ENCODE measurements at regions not wholly inside any gene's neighbourhood (a gene's known extent, or its start where the extent isn't known, plus 50 kb on each side); places are given as distances from the start of the nearest gene placed in this dataset.

- no peak for TF ChIP-seq CTCF (IDR thresholded peaks at IDR 0.05)
- no peak overlapping the region for H3K4me3 Mint-ChIP-seq (ENCODE audit: unreplicated experiment)
- peaks cover 35% of the 10 kb centered on the region for H3K9me3 Mint-ChIP-seq (ENCODE audit: unreplicated experiment)
- H3K4me1 Mint-ChIP-seq (ENCODE audit: unreplicated experiment): no peaks in the 10 kb centered on the region
- H3K27ac Mint-ChIP-seq (ENCODE audit: unreplicated experiment): no peak overlapping the region
- no peaks in the 10 kb centered on the region for H3K36me3 Mint-ChIP-seq (ENCODE audit: unreplicated experiment)
- H3K27me3 Mint-ChIP-seq (ENCODE audit: unreplicated experiment): no peaks in the 10 kb centered on the region
- DNase-seq (ENCODE audit: extremely low spot score, unreplicated experiment): peak; percentile 73
These were observed 138.9 kb downstream of the WDR11 start for GRCh38 chr10:120989996-120990598.

- TF ChIP-seq CTCF (IDR thresholded peaks at IDR 0.05): no peak
- H3K27me3 Mint-ChIP-seq (ENCODE audit: unreplicated experiment): no peaks in the 10 kb centered on the region
- no peak overlapping the region for H3K4me3 Mint-ChIP-seq (ENCODE audit: unreplicated experiment)
- H3K4me1 Mint-ChIP-seq (ENCODE audit: unreplicated experiment): no peaks in the 10 kb centered on the region
- H3K27ac Mint-ChIP-seq (ENCODE audit: unreplicated experiment): no peak overlapping the region
- no peaks in the 10 kb centered on the region for H3K36me3 Mint-ChIP-seq (ENCODE audit: unreplicated experiment)
- H3K9me3 Mint-ChIP-seq (ENCODE audit: unreplicated experiment): peaks cover 35% of the 10 kb centered on the region
- DNase-seq (ENCODE audit: extremely low spot score, unreplicated experiment): peak; percentile 63
These were observed 139.7 kb downstream of the WDR11 start for GRCh38 chr10:120990831-120991230.

- no peak for TF ChIP-seq CTCF (IDR thresholded peaks at IDR 0.05)
These were observed 141.9 kb downstream of the WDR11 start for GRCh38 chr10:120993089-120993488.

GRCh38 chr10:120995768-120996167 is 144.6 kb downstream of the WDR11 start:
- Mint-ChIP-seq H3K27ac (ENCODE audit: unreplicated experiment) (no peak overlapping the region), H3K36me3 (ENCODE audit: unreplicated experiment) (no peaks in the 10 kb centered on the region), H3K27me3 (ENCODE audit: unreplicated experiment) (peaks cover 3% of the 10 kb centered on the region), H3K4me1 (ENCODE audit: unreplicated experiment) (no peaks in the 10 kb centered on the region), H3K9me3 (ENCODE audit: unreplicated experiment) (peaks cover 10% of the 10 kb centered on the region), H3K4me3 (ENCODE audit: unreplicated experiment) (no peak overlapping the region)
- DNase-seq (ENCODE audit: extremely low spot score, unreplicated experiment): no peak
- no peak for TF ChIP-seq CTCF (IDR thresholded peaks at IDR 0.05)

More at GRCh38 chr10:120993089-120993488, 141.9 kb downstream of the WDR11 start:
- no peak for DNase-seq (ENCODE audit: extremely low spot score, unreplicated experiment)
- Mint-ChIP-seq H3K27ac (ENCODE audit: unreplicated experiment) (no peak overlapping the region), H3K9me3 (ENCODE audit: unreplicated experiment) (peaks cover 24% of the 10 kb centered on the region), H3K4me3 (ENCODE audit: unreplicated experiment) (no peak overlapping the region), H3K27me3 (ENCODE audit: unreplicated experiment) (no peaks in the 10 kb centered on the region), H3K4me1 (ENCODE audit: unreplicated experiment) (no peaks in the 10 kb centered on the region), H3K36me3 (ENCODE audit: unreplicated experiment) (no peaks in the 10 kb centered on the region)

- Mint-ChIP-seq H3K36me3 (ENCODE audit: unreplicated experiment) (no peaks in the 10 kb centered on the region), H3K27me3 (ENCODE audit: unreplicated experiment) (peaks cover 3% of the 10 kb centered on the region), H3K4me3 (ENCODE audit: unreplicated experiment) (no peak overlapping the region), H3K9me3 (ENCODE audit: unreplicated experiment) (peaks cover 7% of the 10 kb centered on the region), H3K4me1 (ENCODE audit: unreplicated experiment) (no peaks in the 10 kb centered on the region), H3K27ac (ENCODE audit: unreplicated experiment) (no peak overlapping the region)
- DNase-seq (ENCODE audit: extremely low spot score, unreplicated experiment): peak; percentile 30
- no peak for TF ChIP-seq CTCF (IDR thresholded peaks at IDR 0.05)
These were observed 145.4 kb downstream of the WDR11 start for GRCh38 chr10:120996456-120997034.
